Kidney (tissue), 13 donors: ENCODE measurements at regions not wholly inside any gene's neighbourhood (a gene's known extent, or its start where the extent isn't known, plus 50 kb on each side); places are given as distances from the start of the nearest gene placed in this dataset.
A peak's percentile ranks its signal among the peaks of the same experiment; 100 is the strongest.

ENCODE experiments used
- DNase-seq, 5 donors: peaks; one replicate each; pipeline ENCODE4 v3.0.0-alpha.2; 2013 to 2020
- FAIRE-seq: peaks from 2 replicates; lab custom pipeline; 2012; peaks lifted over from hg19 to GRCh38; lab: Jason Lieb, UNC
- H3K27ac ChIP-seq, 2 donors: one replicate each; pipeline ENCODE4 v1.7.0; 2013; ENCODE audit warnings: low read depth in 2 of 2, low read length in 2 of 2, inconsistent platforms in 1 of 2
- H3K27me3 ChIP-seq: one replicate; pipeline ENCODE4 v1.7.1; 2013; ENCODE audit warnings: low read length, inconsistent platforms; ENCODE audit not compliant: control insufficient read depth, insufficient read depth
- H3K36me3 ChIP-seq, 3 donors: one replicate each; pipeline versions ENCODE4 v1.7.0 to v1.7.1; 2013; ENCODE audit warnings: low read length in 3 of 3, control low read depth in 1 of 3, inconsistent platforms in 1 of 3; ENCODE audit not compliant: insufficient read depth in 3 of 3, control insufficient read depth in 2 of 3
- H3K4me1 ChIP-seq, 3 donors: one replicate each; pipeline versions ENCODE4 v1.7.0 to v1.7.1; 2013; ENCODE audit warnings: low read length in 3 of 3, inconsistent platforms in 1 of 3, low read depth in 1 of 3; ENCODE audit not compliant: control insufficient read depth in 2 of 3, insufficient read depth in 2 of 3
- H3K4me3 ChIP-seq, 3 donors: one replicate each; pipeline versions ENCODE4 v1.7.0 to v1.8.1; 2013; ENCODE audit warnings: low read length in 3 of 3, control low read depth in 1 of 3, inconsistent platforms in 1 of 3
- H3K9ac ChIP-seq, 3 donors: one replicate each; pipeline versions ENCODE4 v1.7.0 to v1.7.1; 2013; ENCODE audit warnings: low read length in 3 of 3, control low read depth in 1 of 3, inconsistent platforms in 1 of 3
- H3K9me3 ChIP-seq, 3 donors: one replicate each; pipeline versions ENCODE4 v1.7.0 to v1.7.1; 2013; ENCODE audit warnings: low read length in 3 of 3, control low read depth in 1 of 3, inconsistent platforms in 1 of 3; ENCODE audit not compliant: control insufficient read depth in 2 of 3, insufficient read depth in 1 of 3
- CTCF ChIP-seq: IDR thresholded peaks from 3 replicates; pipeline ENCODE4 v1.5.1; 2012; ENCODE audit warnings: mild to moderate bottlenecking, moderate library complexity, borderline replicate concordance; ENCODE audit not compliant: insufficient read depth; ENCODE audit errors: extremely low read depth
- intact Hi-C: fragments of 100-400 bp; cut with DNase I; formaldehyde crosslinking; loops from one replicate; pipeline ENCODE4 v1.11.1; 2022
- donor health status: control.
- donor health status: control.
- donor health status: control.
- donor health status: control.
- donor health status: control.
- donor health status: DM: yes; HTN: yes; CAD: no.
- donor health status: Normal renal cell carcinoma (clear cell type).

- no peaks in the 10 kb centered on the region for H3K36me3 ChIP-seq
- no peaks in the 10 kb centered on the region for H3K27me3 ChIP-seq
- H3K4me1 ChIP-seq = no peaks in the 10 kb centered on the region
- FAIRE-seq (no peak), DNase-seq (no peak)
- H3K9me3 ChIP-seq = no peaks in the 10 kb centered on the region
- H3K4me3 ChIP-seq = no peak overlapping the region
- no peak for TF ChIP-seq CTCF
- no peak overlapping the region for H3K9ac ChIP-seq
- intact Hi-C loops = loop anchor here (10.0 kb wide), 1 partner anchor 383 kb away; no protein-coding TSS in a partner anchor
- H3K27ac ChIP-seq = no peak overlapping the region
Measured at GRCh38 chr3:152071315-152071714, 197.4 kb upstream of the MBNL1 start.

- Histone ChIP-seq H3K4me3 (no peak overlapping the region), H3K36me3 (no peaks in the 10 kb centered on the region), H3K9me3 (no peaks in the 10 kb centered on the region), H3K4me1 (no peaks in the 10 kb centered on the region), H3K9ac (no peak overlapping the region), H3K27me3 (no peaks in the 10 kb centered on the region), H3K27ac (no peak overlapping the region)
- TF ChIP-seq CTCF = peak; percentile 41
- DNase-seq (no peak), FAIRE-seq (no peak)
- intact Hi-C loops = loop anchor here (10.0 kb wide), 1 partner anchor 383 kb away; no protein-coding TSS in a partner anchor
Measured at GRCh38 chr3:152071924-152072323, 196.8 kb upstream of the MBNL1 start.

- DNase-seq (no peak), FAIRE-seq (no peak)
- H3K4me3 ChIP-seq = no peak overlapping the region
- no peak overlapping the region for H3K27ac ChIP-seq
- no peaks in the 10 kb centered on the region for H3K36me3 ChIP-seq
- intact Hi-C loops = loop anchor here (10.0 kb wide), 1 partner anchor 382 kb away; no protein-coding TSS in a partner anchor
- H3K4me1 ChIP-seq = no peaks in the 10 kb centered on the region
- no peaks in the 10 kb centered on the region for H3K9me3 ChIP-seq
- TF ChIP-seq CTCF = no peak
- no peaks in the 10 kb centered on the region for H3K27me3 ChIP-seq
- no peak overlapping the region for H3K9ac ChIP-seq
Measured at GRCh38 chr3:152073267-152073666, 195.5 kb upstream of the MBNL1 start.

GRCh38 chr3:152076148-152076547, 192.6 kb upstream of the MBNL1 start:
- intact Hi-C loops = loop anchor here (10.0 kb wide), 1 partner anchor 379 kb away; no protein-coding TSS in a partner anchor
- no peaks in the 10 kb centered on the region for H3K27me3 ChIP-seq
- no peak for TF ChIP-seq CTCF
- no peak for DNase-seq
- H3K9me3 ChIP-seq = no peaks in the 10 kb centered on the region
- no peaks in the 10 kb centered on the region for H3K4me1 ChIP-seq
- no peak overlapping the region for H3K27ac ChIP-seq
- no peaks in the 10 kb centered on the region for H3K36me3 ChIP-seq
- no peak overlapping the region for H3K9ac ChIP-seq
- no peak for FAIRE-seq
- H3K4me3 ChIP-seq = no peak overlapping the region
